ENCODE measurements at regions not wholly inside any gene's neighbourhood (a gene's known extent, or its start where the extent isn't known, plus 50 kb on each side); places are given as distances from the start of the nearest gene placed in this dataset.

GRCh38 chr1:213333121-213333520 is 282.1 kb downstream of the RPS6KC1 start:
- no peak for TF ChIP-seq CTCF (IDR thresholded peaks at IDR 0.05; ENCODE audit: poor library complexity)
- no peak for TF ChIP-seq EZH2phosphoT487 (IDR thresholded peaks at IDR 0.05; ENCODE audit: low read depth, severe bottlenecking, unreplicated experiment)
- TF ChIP-seq EZH2 (IDR thresholded peaks at IDR 0.05; ENCODE audit: borderline replicate concordance) = no peak

Data from hepatocyte (in vitro differentiated cells).